Calu3 (cell line): ENCODE measurements at regions not wholly inside any gene's neighbourhood (a gene's known extent, or its start where the extent isn't known, plus 50 kb on each side); places are given as distances from the start of the nearest gene placed in this dataset.
"Not testable (repeated sequence)": the region's sequence is repeated elsewhere in the genome, so short reads cannot be mapped to it uniquely, and the experiment has no call there.

Source experiments
- BruUV-seq: library from RNA; stranded (reverse); fragments of 400-500 nt; replicated peaks from 2 replicates; lab custom pipeline; 2021; lab: Mats Ljungman, UMichigan
- CTCF ChIA-PET: fragments of 300-600 bp; sonication (Branson Sonifier 250); formaldehyde crosslinking; loops from one replicate; lab custom pipeline; 2022; ENCODE audit warnings: antibody characterized with exemption; lab: Charles Lee
- DNase-seq: peaks from one replicate; pipeline ENCODE4 v3.0.0; 2022
- H3K27ac Mint-ChIP-seq: one replicate; pipeline ENCODE4 v1.8.0; 2022; ENCODE audit warnings: mixed read lengths; ENCODE audit not compliant: unreplicated experiment
- H3K27me3 Mint-ChIP-seq: one replicate; pipeline ENCODE4 v1.8.0; 2022; ENCODE audit warnings: mixed read lengths; ENCODE audit not compliant: unreplicated experiment
- H3K36me3 Mint-ChIP-seq: one replicate; pipeline ENCODE4 v1.8.0; 2022; ENCODE audit warnings: mild to moderate bottlenecking, moderate library complexity, mixed read lengths; ENCODE audit not compliant: insufficient read depth, unreplicated experiment
- H3K4me1 Mint-ChIP-seq: one replicate; pipeline ENCODE4 v1.8.0; 2022; ENCODE audit warnings: mild to moderate bottlenecking, low read depth, mixed read lengths; ENCODE audit not compliant: unreplicated experiment
- H3K4me3 Mint-ChIP-seq: one replicate; pipeline ENCODE4 v1.8.0; 2022; ENCODE audit warnings: mild to moderate bottlenecking, low read depth, moderate library complexity, mixed read lengths; ENCODE audit not compliant: unreplicated experiment
- H3K9me3 Mint-ChIP-seq: one replicate; pipeline ENCODE4 v1.8.0; 2022; ENCODE audit warnings: low read depth, mixed read lengths; ENCODE audit not compliant: unreplicated experiment
- intact Hi-C: fragments of 100-400 bp; cut with micrococcal nuclease; formaldehyde crosslinking; loops from one replicate; pipeline ENCODE4 v1.10.0; 2022; ENCODE audit not compliant: unreplicated experiment
- TF ChIP-seq, protein P1 (sequence below): fragments of 200-600 bp; IDR thresholded peaks from one replicate; pipeline ENCODE4 v1.8.0; 2022; ENCODE audit warnings: antibody characterized with exemption; ENCODE audit not compliant: unreplicated experiment

- BruUV-seq, result no TSS peak
- CTCF ChIA-PET, result interaction anchor here (0.6 to 1.2 kb wide), 7 partner anchors 16 to 499 kb away, joined by 3 to 6 read pairs (median 4); no protein-coding TSS in a partner anchor
- Mint-ChIP-seq H3K4me1 (peaks cover 10% of the 10 kb centered on the region), H3K36me3 (no peaks in the 10 kb centered on the region), H3K27me3 (no peaks in the 10 kb centered on the region), H3K4me3 (no peak overlapping the region), H3K27ac (peak overlapping the region; percentile 16), H3K9me3 (no peaks in the 10 kb centered on the region)
- intact Hi-C loops, result no loop called here
- peak; percentile 43 for DNase-seq
- TF ChIP-seq, protein P1, sequence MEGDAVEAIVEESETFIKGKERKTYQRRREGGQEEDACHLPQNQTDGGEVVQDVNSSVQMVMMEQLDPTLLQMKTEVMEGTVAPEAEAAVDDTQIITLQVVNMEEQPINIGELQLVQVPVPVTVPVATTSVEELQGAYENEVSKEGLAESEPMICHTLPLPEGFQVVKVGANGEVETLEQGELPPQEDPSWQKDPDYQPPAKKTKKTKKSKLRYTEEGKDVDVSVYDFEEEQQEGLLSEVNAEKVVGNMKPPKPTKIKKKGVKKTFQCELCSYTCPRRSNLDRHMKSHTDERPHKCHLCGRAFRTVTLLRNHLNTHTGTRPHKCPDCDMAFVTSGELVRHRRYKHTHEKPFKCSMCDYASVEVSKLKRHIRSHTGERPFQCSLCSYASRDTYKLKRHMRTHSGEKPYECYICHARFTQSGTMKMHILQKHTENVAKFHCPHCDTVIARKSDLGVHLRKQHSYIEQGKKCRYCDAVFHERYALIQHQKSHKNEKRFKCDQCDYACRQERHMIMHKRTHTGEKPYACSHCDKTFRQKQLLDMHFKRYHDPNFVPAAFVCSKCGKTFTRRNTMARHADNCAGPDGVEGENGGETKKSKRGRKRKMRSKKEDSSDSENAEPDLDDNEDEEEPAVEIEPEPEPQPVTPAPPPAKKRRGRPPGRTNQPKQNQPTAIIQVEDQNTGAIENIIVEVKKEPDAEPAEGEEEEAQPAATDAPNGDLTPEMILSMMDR, result peak; percentile 32
Measured at GRCh38 chr9:6106711-6107339, 91.4 kb upstream of the RANBP6 start.

DNA sequence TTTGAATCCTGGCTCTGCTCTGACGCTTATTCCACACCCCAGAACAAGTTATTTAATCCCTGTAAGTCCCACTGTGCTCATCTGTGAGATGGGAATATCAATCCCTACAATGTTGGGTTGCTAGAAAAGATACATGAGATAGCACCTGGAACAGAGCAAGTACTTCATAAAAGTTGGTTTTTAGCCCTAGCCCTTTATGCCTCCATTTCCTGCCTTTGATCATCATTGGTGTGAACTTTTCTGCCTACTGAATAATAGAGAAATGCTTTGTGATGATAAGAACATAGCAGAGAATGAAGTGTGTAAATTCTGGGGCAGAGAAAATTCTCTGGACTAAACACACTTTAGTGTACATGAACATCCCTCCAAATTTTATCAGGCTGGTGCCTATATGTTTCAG, 90.3 kb upstream of the RANBP6 start:
- TF ChIP-seq, protein P1, result no peak
- BruUV-seq, result no TSS peak
- Mint-ChIP-seq H3K4me1 (peaks cover 10% of the 10 kb centered on the region), H3K27me3 (no peaks in the 10 kb centered on the region), H3K27ac (no peak overlapping the region), H3K4me3 (no peak overlapping the region), H3K9me3 (no peaks in the 10 kb centered on the region), H3K36me3 (no peaks in the 10 kb centered on the region)
- intact Hi-C loops, result no loop called here
- no peak for DNase-seq
- CTCF ChIA-PET, result no interaction called here

GRCh38 chr9:6104406-6104805, 89.0 kb upstream of the RANBP6 start:
- H3K27ac Mint-ChIP-seq, H3K9me3 Mint-ChIP-seq, DNase-seq, H3K27me3 Mint-ChIP-seq, BruUV-seq, H3K4me1 Mint-ChIP-seq, H3K4me3 Mint-ChIP-seq, CTCF ChIA-PET, H3K36me3 Mint-ChIP-seq, intact Hi-C loops: not testable (repeated sequence)

GRCh38 chr9:6103911-6104310, 88.5 kb upstream of the RANBP6 start:
- intact Hi-C loops, H3K9me3 Mint-ChIP-seq, BruUV-seq, CTCF ChIA-PET, H3K36me3 Mint-ChIP-seq, H3K4me1 Mint-ChIP-seq, H3K27ac Mint-ChIP-seq, H3K27me3 Mint-ChIP-seq, H3K4me3 Mint-ChIP-seq, DNase-seq: not testable (repeated sequence)

DNA sequence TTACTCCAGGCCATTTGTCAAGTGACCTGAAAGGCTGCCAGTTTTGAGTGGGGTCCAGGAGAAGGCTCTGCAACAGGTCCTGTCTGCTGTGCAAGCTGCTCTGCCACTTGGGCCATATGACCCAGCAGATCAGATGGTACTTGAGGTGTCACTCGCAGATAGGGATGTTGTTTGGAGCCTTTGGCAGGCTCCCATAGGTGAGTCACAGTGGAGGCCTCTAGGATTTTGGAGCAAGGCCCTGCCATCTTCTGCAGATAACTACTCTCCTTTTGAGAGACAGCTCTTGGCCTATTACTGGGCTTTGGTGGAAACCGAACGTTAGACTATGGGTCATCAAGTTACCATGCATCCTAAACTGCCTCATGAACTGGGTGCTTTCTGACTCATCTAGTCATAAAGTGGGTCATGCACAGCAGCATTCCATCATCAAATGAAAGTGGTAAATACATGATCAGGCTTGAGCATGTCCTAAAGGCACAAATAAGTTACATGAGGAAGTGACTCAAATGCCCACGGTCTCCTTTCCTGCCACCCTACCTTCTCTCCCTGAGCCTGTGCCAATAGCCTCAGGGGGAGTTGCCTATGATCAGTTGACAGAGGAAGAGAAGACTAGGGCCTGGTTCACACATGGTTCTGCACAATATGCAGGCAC, 87.0 kb upstream of the RANBP6 start:
- CTCF ChIA-PET, H3K4me3 Mint-ChIP-seq, H3K36me3 Mint-ChIP-seq, H3K27me3 Mint-ChIP-seq, H3K27ac Mint-ChIP-seq, BruUV-seq, intact Hi-C loops, H3K4me1 Mint-ChIP-seq, DNase-seq, H3K9me3 Mint-ChIP-seq: not testable (repeated sequence)

- H3K4me1 Mint-ChIP-seq, DNase-seq, H3K4me3 Mint-ChIP-seq, H3K36me3 Mint-ChIP-seq, H3K9me3 Mint-ChIP-seq, H3K27ac Mint-ChIP-seq, intact Hi-C loops, CTCF ChIA-PET, BruUV-seq, H3K27me3 Mint-ChIP-seq: not testable (repeated sequence)
Measured at GRCh38 chr9:6101725-6102124, 86.3 kb upstream of the RANBP6 start.

GRCh38 chr9:6099346-6099745, 83.9 kb upstream of the RANBP6 start:
- BruUV-seq, intact Hi-C loops, DNase-seq: not testable (repeated sequence)

More at GRCh38 chr9:6099346-6099745, 83.9 kb upstream of the RANBP6 start:
- H3K27ac Mint-ChIP-seq, H3K36me3 Mint-ChIP-seq, H3K27me3 Mint-ChIP-seq, H3K9me3 Mint-ChIP-seq, H3K4me1 Mint-ChIP-seq, CTCF ChIA-PET, H3K4me3 Mint-ChIP-seq: not testable (repeated sequence)
